ENCODE measurements at regions not wholly inside any gene's neighbourhood (a gene's known extent, or its start where the extent isn't known, plus 50 kb on each side); places are given as distances from the start of the nearest gene placed in this dataset.

- TF ChIP-seq EP300 (IDR thresholded peaks at IDR 0.05; ENCODE audit: borderline replicate concordance in 1 of 2, low read depth in 1 of 2, low read length in 1 of 2) (no peak), MAX (IDR thresholded peaks at IDR 0.05; ENCODE audit: low read depth) (no peak), RFX5 (IDR thresholded peaks at IDR 0.05; ENCODE audit: low read length) (no peak)
- TF ChIP-seq, protein P1, sequence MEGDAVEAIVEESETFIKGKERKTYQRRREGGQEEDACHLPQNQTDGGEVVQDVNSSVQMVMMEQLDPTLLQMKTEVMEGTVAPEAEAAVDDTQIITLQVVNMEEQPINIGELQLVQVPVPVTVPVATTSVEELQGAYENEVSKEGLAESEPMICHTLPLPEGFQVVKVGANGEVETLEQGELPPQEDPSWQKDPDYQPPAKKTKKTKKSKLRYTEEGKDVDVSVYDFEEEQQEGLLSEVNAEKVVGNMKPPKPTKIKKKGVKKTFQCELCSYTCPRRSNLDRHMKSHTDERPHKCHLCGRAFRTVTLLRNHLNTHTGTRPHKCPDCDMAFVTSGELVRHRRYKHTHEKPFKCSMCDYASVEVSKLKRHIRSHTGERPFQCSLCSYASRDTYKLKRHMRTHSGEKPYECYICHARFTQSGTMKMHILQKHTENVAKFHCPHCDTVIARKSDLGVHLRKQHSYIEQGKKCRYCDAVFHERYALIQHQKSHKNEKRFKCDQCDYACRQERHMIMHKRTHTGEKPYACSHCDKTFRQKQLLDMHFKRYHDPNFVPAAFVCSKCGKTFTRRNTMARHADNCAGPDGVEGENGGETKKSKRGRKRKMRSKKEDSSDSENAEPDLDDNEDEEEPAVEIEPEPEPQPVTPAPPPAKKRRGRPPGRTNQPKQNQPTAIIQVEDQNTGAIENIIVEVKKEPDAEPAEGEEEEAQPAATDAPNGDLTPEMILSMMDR (IDR thresholded peaks at IDR 0.05): no peak
These were observed 86.9 kb upstream of the WNT11 start for GRCh38 chr11:76293189-76293631.
